ENCODE measurements at regions not wholly inside any gene's neighbourhood (a gene's known extent, or its start where the extent isn't known, plus 50 kb on each side); places are given as distances from the start of the nearest gene placed in this dataset.

DNA sequence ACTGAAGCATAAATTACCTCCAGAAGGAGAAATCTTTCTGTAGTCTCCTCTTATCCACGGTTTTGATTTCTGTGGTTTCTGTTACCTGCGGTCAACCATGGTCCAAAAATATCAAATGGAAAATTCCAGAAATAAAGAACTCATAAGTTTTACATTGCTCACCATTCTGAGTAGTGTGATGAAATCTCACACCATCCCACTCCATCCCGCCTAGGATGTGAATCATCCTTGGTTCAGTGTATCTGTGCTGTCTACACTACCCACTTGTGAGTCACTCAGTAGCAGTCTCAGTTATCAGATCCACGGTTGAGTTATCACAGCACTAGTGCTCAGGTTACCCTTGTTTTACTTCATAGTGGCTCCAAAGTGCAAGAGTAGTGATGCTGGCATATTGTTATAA, 371.2 kb downstream of the NFIB start:
- TF ChIP-seq, protein P1, sequence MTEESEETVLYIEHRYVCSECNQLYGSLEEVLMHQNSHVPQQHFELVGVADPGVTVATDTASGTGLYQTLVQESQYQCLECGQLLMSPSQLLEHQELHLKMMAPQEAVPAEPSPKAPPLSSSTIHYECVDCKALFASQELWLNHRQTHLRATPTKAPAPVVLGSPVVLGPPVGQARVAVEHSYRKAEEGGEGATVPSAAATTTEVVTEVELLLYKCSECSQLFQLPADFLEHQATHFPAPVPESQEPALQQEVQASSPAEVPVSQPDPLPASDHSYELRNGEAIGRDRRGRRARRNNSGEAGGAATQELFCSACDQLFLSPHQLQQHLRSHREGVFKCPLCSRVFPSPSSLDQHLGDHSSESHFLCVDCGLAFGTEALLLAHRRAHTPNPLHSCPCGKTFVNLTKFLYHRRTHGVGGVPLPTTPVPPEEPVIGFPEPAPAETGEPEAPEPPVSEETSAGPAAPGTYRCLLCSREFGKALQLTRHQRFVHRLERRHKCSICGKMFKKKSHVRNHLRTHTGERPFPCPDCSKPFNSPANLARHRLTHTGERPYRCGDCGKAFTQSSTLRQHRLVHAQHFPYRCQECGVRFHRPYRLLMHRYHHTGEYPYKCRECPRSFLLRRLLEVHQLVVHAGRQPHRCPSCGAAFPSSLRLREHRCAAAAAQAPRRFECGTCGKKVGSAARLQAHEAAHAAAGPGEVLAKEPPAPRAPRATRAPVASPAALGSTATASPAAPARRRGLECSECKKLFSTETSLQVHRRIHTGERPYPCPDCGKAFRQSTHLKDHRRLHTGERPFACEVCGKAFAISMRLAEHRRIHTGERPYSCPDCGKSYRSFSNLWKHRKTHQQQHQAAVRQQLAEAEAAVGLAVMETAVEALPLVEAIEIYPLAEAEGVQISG (CRISPR knock-in tag; IDR thresholded peaks at IDR 0.05) = no peak
- TF ChIP-seq AHDC1 (CRISPR knock-in tag; IDR thresholded peaks at IDR 0.05; ENCODE audit: borderline replicate concordance) (no peak), ZNF572 (CRISPR knock-in tag; IDR thresholded peaks at IDR 0.05) (no peak), NR3C1 (CRISPR knock-in tag; IDR thresholded peaks at IDR 0.05) (no peak), TSC22D2 (CRISPR knock-in tag; IDR thresholded peaks at IDR 0.05; ENCODE audit: borderline replicate concordance) (no peak), PATZ1 (CRISPR knock-in tag; IDR thresholded peaks at IDR 0.05) (no peak), FOSL1 (CRISPR knock-in tag; IDR thresholded peaks at IDR 0.05; ENCODE audit: borderline replicate concordance) (no peak), ZNF354B (CRISPR knock-in tag; IDR thresholded peaks at IDR 0.05) (no peak)
- in situ Hi-C loops (cut with HindIII; ENCODE audit: extremely low pct_ligation_motif_present, low pct_unique_long_range_greater_than_20kb) = no loop called here
- Histone ChIP-seq H3K36me3 (replicated peaks in 1 of 2; ENCODE audit: control insufficient read depth in 1 of 2, insufficient read depth in 2 of 2, low read length in 2 of 2) (no peaks in the 10 kb centered on the region), H3K79me2 (ENCODE audit: insufficient read depth, low read length) (no peaks in the 10 kb centered on the region), H2AFZ (ENCODE audit: low read length) (no peak overlapping the region), H3K4me2 (ENCODE audit: low read depth, low read length) (no peak overlapping the region), H3K4me1 (ENCODE audit: insufficient read depth, low read length) (no peaks in the 10 kb centered on the region), H3K27me3 (ENCODE audit: control insufficient read depth in 1 of 2, insufficient read depth in 2 of 2, low read length in 2 of 2) (no peaks in the 10 kb centered on the region; a peak in 1 of 5 replicates), H4K20me1 (ENCODE audit: insufficient read depth, low read length) (no peaks in the 10 kb centered on the region), H3K4me3 (replicated peaks in 1 of 3; ENCODE audit: insufficient read depth in 1 of 3, low read depth in 2 of 3, low read length in 3 of 3) (no peak overlapping the region), H3K9me3 (ENCODE audit: low read length) (no peaks in the 10 kb centered on the region), H3K27ac (ENCODE audit: extremely low read length, insufficient read depth, low read length) (no peak overlapping the region), H3K9ac (ENCODE audit: insufficient read depth, low read depth, low read length) (no peak overlapping the region)
- ChIA-PET CTCF (ENCODE audit: low intra/inter-chr PET ratio, low total read pairs) (no interaction called here), POLR2A (no interaction called here)
- ATAC-seq (no peak), DNase-seq (ENCODE audit: low spot score) (no peak), FAIRE-seq (no peak)
- 3% methylated on average over 4 of the region's 4 CpGs for WGBS (ENCODE audit: low lambda C conversion rate)
- no TSS peak for BruUV-seq (replicated peaks)
- intact Hi-C loops (cut with micrococcal nuclease; ENCODE audit: unreplicated experiment) = no loop called here
